BLaER1 (cell line): ENCODE measurements at regions not wholly inside any gene's neighbourhood (a gene's known extent, or its start where the extent isn't known, plus 50 kb on each side); places are given as distances from the start of the nearest gene placed in this dataset.
A peak's percentile ranks its signal among the peaks of the same experiment; 100 is the strongest.

Source experiments
- H3K27ac ChIP-seq: shearing (Covaris generic); formaldehyde crosslinking; 2 replicates; pipeline ENCODE4 v1.8.1; 2022
- H3K27me3 ChIP-seq: shearing (Covaris generic); formaldehyde crosslinking; 2 replicates; pipeline ENCODE4 v1.8.1; 2022
- H3K36me3 ChIP-seq: shearing (Covaris generic); formaldehyde crosslinking; 2 replicates; pipeline ENCODE4 v1.8.1; 2022
- H3K4me1 ChIP-seq: shearing (Covaris generic); formaldehyde crosslinking; 2 replicates; pipeline ENCODE4 v1.8.1; 2022
- H3K4me2 ChIP-seq: shearing (Covaris generic); formaldehyde crosslinking; 2 replicates; pipeline ENCODE4 v1.8.1; 2022
- H3K4me3 ChIP-seq: shearing (Covaris generic); formaldehyde crosslinking; 2 replicates; pipeline ENCODE4 v1.8.1; 2022
- H3K9ac ChIP-seq: shearing (Covaris generic); formaldehyde crosslinking; 2 replicates; pipeline ENCODE4 v1.8.1; 2022
- H3K9me3 ChIP-seq: shearing (Covaris generic); formaldehyde crosslinking; 2 replicates; pipeline ENCODE4 v1.8.1; 2022
- H4K20me1 ChIP-seq: shearing (Covaris generic); formaldehyde crosslinking; 2 replicates; pipeline ENCODE4 v1.8.1; 2022
- Cebpa-rat ChIP-seq: shearing (Covaris generic); IDR thresholded peaks from 2 replicates; pipeline ENCODE4 v1.8.1; 2022

DNA sequence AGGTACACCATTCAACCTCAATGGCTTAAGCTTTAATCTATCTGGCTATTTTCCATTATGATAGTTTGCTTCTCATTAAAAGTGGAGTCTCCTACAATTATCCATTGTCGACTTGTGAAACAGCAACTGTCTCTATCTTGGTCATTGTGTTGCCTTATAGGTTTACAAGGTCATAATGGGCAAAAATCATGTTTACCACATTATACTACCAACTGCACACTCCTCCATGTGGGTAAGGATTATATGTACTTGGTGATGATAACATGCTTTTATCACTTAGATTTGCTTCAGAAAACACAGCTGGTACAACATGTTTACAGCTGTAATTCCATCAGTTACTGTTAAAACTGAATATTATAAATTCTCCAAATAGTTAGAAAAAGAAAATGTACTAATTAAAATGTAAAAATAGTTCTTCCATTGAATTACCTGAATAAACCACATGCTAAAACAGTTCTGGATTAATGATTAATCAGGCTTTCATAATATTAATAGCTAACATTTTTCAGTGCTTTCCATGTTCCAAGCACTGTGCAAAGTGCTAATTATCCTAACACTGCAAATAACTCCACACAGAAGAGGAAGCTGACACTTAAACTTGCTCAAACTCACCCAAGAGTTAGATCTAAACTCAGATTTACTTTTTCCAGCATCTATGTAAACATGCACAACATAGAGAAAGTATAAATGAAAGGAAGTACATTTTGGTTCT, 96.7 kb downstream of the OGFRL1 start:
- H3K9me3 ChIP-seq, result peaks cover 6% of the 10 kb centered on the region; the same call in 1 of the 2 replicates
- H4K20me1 ChIP-seq, result no peaks in the 10 kb centered on the region
- TF ChIP-seq Cebpa-rat, result no peak
- H3K4me3 ChIP-seq, result no peak overlapping the region
- H3K36me3 ChIP-seq, result no peaks in the 10 kb centered on the region
- H3K9ac ChIP-seq, result no peak overlapping the region
- H3K4me2 ChIP-seq, result peak overlapping the region; percentile 36
- H3K27me3 ChIP-seq, result no peaks in the 10 kb centered on the region
- peaks cover 80% of the 10 kb centered on the region for H3K4me1 ChIP-seq
- H3K27ac ChIP-seq, result peak overlapping the region; percentile 24; the same call in 1 of the 2 replicates

DNA sequence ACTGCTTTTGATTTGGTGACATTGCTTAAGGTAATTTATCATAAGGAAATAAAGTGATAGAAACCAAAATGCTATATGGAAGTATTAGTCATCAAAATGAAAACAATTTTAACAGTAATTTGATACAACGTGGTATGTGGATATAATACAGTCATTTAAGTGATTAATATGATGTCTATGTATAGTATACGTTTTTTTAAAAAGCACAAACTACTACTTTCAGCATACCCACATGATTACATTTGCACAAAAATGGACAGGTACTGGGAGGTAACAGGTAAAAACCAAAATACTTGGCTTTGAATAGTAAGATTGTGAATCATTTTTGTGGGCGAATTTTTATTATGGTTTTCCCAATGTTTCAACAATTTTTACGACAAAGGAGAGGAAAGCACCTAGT, 97.6 kb downstream of the OGFRL1 start:
- Histone ChIP-seq H3K27me3 (no peaks in the 10 kb centered on the region), H3K9ac (no peak overlapping the region), H3K9me3 (peaks cover 6% of the 10 kb centered on the region; the same call in 1 of the 2 replicates), H3K4me3 (no peak overlapping the region), H3K4me1 (peaks cover 83% of the 10 kb centered on the region), H3K27ac (peak overlapping the region; percentile 72), H3K4me2 (peak overlapping the region; percentile 72), H3K36me3 (no peaks in the 10 kb centered on the region), H4K20me1 (no peaks in the 10 kb centered on the region)
- TF ChIP-seq Cebpa-rat, result no peak

DNA sequence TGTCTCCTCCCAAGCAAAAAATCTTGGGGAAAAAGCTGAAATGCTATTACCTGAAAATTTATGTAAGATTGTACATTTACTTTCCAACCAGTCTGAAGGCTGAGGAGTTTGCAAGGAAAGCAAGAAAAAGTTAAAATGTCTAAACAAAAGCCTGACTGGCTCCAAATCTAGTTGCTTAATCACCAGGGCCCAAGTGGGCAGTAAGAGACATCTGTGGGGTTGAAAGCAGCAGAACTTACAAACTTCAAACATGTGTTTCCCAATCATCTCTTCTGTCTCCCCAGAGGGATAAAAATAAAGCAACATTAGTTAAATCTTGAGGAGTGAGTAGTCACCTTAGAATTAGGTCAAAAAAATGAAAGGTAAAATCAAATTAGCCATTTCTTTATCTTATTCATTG, 98.6 kb downstream of the OGFRL1 start:
- Histone ChIP-seq H3K4me1 (peaks cover 90% of the 10 kb centered on the region), H4K20me1 (no peaks in the 10 kb centered on the region), H3K36me3 (no peaks in the 10 kb centered on the region), H3K9me3 (peaks cover 16% of the 10 kb centered on the region; the same call in 1 of the 2 replicates), H3K4me2 (peak overlapping the region; percentile 72), H3K9ac (peak overlapping the region; percentile 49; the same call in 1 of the 2 replicates), H3K27me3 (no peaks in the 10 kb centered on the region), H3K4me3 (no peak overlapping the region), H3K27ac (peak overlapping the region; percentile 72)
- TF ChIP-seq Cebpa-rat, result peak; percentile 66; the same call in 1 of the 2 replicates

DNA sequence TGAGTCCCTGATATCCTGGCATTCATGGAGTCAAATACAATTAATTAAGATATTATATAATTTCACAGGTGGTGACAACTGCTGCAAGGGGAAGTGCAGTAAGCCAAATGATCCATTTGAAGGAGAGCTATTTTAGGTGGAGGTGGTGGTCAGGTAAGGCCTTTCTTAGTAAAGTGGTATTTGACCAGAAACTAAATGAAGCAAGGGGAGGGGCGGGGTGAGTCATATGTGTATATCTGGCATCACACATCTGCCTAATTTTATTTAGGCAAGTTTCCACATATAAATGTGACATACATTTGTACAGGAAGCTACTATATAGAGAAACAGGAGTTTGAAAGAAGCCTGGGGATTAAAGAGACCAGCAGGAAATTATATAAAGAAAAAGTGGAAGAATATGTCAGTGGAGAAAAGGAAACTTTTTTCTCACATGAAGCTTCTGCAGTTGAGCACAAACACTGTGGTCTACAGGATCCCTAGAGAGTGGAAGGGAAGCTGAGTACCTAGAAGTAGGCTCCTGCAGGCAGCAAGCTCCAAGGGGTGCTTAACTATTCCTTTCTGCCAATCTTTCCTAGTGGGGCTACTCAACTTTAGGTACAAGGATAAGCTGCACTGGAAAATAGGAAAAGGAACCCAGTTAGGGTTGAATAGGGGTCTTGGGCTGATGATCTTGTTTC, 99.6 kb downstream of the OGFRL1 start:
- Histone ChIP-seq H3K27me3 (no peaks in the 10 kb centered on the region), H3K9ac (no peak overlapping the region), H3K27ac (peak overlapping the region; percentile 72), H4K20me1 (no peaks in the 10 kb centered on the region), H3K36me3 (no peaks in the 10 kb centered on the region), H3K4me1 (peaks cover 95% of the 10 kb centered on the region), H3K4me2 (peak overlapping the region; percentile 72), H3K4me3 (peak overlapping the region; percentile 10; the same call in 1 of the 2 replicates), H3K9me3 (peaks cover 16% of the 10 kb centered on the region; the same call in 1 of the 2 replicates)
- no peak for TF ChIP-seq Cebpa-rat

DNA sequence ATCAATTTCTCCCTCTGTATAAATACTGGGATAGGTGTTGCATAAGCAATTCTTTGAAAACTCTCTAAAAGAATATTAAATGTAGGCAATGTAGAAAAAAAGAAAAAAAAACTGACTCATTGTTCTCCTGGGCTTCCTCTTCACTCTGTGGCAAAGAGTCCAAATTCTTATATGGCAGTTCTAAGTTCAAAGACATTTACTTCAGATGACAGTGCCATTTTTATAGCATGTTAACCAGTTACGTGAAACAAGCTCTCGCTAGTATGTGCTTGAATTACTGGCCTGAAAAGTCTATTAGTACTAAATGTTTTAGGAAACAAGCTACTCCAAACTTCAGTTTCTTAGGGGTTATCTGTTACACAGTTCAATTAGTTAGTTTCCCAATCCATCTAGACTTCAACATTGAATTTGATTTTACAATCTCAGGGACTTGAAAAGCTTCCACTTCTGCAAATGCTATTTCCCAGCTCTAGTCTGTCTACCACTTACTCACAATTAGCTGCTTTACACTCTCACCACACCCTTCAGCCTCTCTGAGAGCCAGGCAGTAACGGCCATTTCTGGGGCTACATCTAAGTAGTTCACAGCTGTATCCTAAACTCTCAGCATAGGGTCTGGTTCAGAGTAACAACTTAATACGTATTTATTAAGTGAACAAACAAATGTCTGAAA, 100.4 kb downstream of the OGFRL1 start:
- Histone ChIP-seq H3K36me3 (no peaks in the 10 kb centered on the region), H4K20me1 (no peaks in the 10 kb centered on the region), H3K27ac (peak overlapping the region; percentile 72), H3K4me1 (peaks cover 95% of the 10 kb centered on the region), H3K4me2 (peak overlapping the region; percentile 72), H3K9ac (no peak overlapping the region), H3K4me3 (peak overlapping the region; percentile 10; the same call in 1 of the 2 replicates), H3K9me3 (peaks cover 16% of the 10 kb centered on the region; the same call in 1 of the 2 replicates), H3K27me3 (no peaks in the 10 kb centered on the region)
- TF ChIP-seq Cebpa-rat, result no peak

DNA sequence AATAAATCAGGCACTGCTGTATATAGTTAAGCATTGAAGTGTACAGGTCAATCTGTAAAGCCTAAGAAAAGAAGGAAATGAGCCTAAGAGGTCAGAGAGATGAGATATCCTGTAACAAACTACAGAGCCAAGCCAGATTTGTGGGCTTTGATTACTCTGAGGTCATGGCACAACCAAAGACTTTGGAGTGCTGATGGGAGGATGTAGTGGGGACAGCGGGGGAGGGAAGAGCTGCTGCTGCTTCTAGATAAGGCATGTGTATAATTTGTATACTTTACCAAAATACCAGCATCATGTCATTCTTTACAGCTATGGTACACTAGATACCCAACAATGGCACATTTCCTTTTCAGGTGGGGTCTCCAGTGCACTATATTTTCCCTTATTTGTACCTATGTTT, 102.5 kb downstream of the OGFRL1 start:
- H3K27me3 ChIP-seq, result no peaks in the 10 kb centered on the region

DNA sequence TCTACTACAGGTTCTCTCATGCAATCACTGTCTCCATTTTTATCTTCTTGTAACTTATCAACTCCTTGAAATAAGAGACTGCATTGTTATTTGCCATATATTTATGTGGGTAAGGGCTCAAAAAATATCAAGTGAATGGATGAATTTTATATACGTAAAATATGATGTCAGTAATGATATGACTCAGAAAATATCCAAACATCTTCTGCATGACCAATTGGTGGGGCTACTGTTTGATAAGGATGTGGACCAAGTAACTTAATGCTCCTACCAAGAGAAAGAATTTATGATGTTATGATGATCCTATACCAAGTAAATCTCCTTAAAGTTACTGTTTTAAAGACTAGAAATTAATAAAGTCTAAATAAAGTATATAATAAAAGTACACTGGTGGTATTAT, 103.7 kb downstream of the OGFRL1 start:
- no peaks in the 10 kb centered on the region for H4K20me1 ChIP-seq
- no peak overlapping the region for H3K9ac ChIP-seq
- H3K27me3 ChIP-seq, result no peaks in the 10 kb centered on the region
- H3K36me3 ChIP-seq, result no peaks in the 10 kb centered on the region
- H3K4me3 ChIP-seq, result no peak overlapping the region
- H3K4me1 ChIP-seq, result peaks cover 93% of the 10 kb centered on the region
- H3K27ac ChIP-seq, result no peak overlapping the region
- H3K4me2 ChIP-seq, result no peak overlapping the region
- H3K9me3 ChIP-seq, result peaks cover 16% of the 10 kb centered on the region; the same call in 1 of the 2 replicates
- no peak for TF ChIP-seq Cebpa-rat

More for the DNA sequence above, 102.5 kb downstream of the OGFRL1 start:
- no peaks in the 10 kb centered on the region for H3K36me3 ChIP-seq
- TF ChIP-seq Cebpa-rat, result no peak
- peak overlapping the region; percentile 43 for H3K4me2 ChIP-seq
- H3K9me3 ChIP-seq, result peaks cover 16% of the 10 kb centered on the region; the same call in 1 of the 2 replicates
- no peak overlapping the region for H3K27ac ChIP-seq
- peaks cover 95% of the 10 kb centered on the region for H3K4me1 ChIP-seq
- H4K20me1 ChIP-seq, result no peaks in the 10 kb centered on the region
- H3K9ac ChIP-seq, result no peak overlapping the region
- H3K4me3 ChIP-seq, result no peak overlapping the region

DNA sequence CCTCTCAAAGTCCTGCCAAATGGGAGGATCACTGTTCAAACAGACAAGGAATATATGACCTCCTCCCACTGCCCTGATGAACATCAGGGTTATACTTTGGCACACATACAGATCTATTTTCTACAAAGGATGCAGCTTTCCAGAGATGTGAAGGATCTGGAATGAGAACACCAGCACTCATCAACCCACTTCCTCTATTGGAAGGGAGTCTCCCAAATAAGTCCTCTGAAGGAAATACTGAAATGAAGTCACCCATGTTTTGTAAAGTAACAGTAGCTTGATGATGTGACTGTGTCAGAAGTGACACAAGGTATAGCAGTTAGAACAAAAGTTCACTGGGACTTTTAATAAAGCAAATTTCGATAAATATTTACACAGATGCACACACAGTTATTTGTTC, 104.9 kb downstream of the OGFRL1 start:
- Histone ChIP-seq H3K4me3 (no peak overlapping the region), H3K27ac (peak overlapping the region; percentile 7; the same call in 1 of the 2 replicates), H3K4me1 (peaks cover 82% of the 10 kb centered on the region)

DNA sequence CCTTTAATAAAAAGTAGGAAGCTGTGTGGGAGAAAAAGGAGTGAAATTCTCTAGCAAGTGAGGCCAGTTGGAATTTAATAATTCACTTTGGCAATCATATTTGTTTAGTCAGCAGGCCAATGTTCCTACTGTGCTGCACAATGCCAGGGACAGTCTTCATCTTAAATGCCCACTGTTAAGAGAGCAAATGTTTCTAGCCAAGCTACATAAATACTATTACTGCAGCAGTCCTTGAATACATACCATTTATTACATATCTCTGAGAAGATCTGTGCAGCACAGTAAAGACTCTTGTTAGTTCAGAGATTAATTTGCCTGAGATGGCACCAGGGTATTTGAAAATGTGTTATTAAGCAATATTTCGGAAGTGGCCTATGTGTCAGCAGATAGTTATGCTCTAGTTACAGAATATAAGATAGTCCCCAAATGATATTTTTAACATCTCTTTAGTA, 105.4 kb downstream of the OGFRL1 start:
- Histone ChIP-seq H3K9me3 (peaks cover 16% of the 10 kb centered on the region; the same call in 1 of the 2 replicates), H4K20me1 (no peaks in the 10 kb centered on the region), H3K4me3 (no peak overlapping the region), H3K4me2 (peak overlapping the region; percentile 48), H3K4me1 (peaks cover 76% of the 10 kb centered on the region), H3K27me3 (no peaks in the 10 kb centered on the region), H3K27ac (peak overlapping the region; percentile 7; the same call in 1 of the 2 replicates), H3K9ac (no peak overlapping the region), H3K36me3 (no peaks in the 10 kb centered on the region)
- no peak for TF ChIP-seq Cebpa-rat

More for the DNA sequence above, 104.9 kb downstream of the OGFRL1 start:
- Histone ChIP-seq H3K9ac (no peak overlapping the region), H3K4me2 (peak overlapping the region; percentile 48), H3K27me3 (no peaks in the 10 kb centered on the region), H3K9me3 (peaks cover 16% of the 10 kb centered on the region; the same call in 1 of the 2 replicates), H3K36me3 (no peaks in the 10 kb centered on the region), H4K20me1 (no peaks in the 10 kb centered on the region)
- TF ChIP-seq Cebpa-rat, result no peak
